Left forelimb (tissue), 1 donor: ENCODE measurements at regions not wholly inside any gene's neighbourhood (a gene's known extent, or its start where the extent isn't known, plus 50 kb on each side); places are given as distances from the start of the nearest gene placed in this dataset.
A peak's percentile ranks its signal among the peaks of the same experiment; 100 is the strongest.

ENCODE experiments used
- DNase-seq: peaks from one replicate; pipeline ENCODE4 v3.0.0-alpha.2; 2018; ENCODE audit warnings: low spot score

DNA sequence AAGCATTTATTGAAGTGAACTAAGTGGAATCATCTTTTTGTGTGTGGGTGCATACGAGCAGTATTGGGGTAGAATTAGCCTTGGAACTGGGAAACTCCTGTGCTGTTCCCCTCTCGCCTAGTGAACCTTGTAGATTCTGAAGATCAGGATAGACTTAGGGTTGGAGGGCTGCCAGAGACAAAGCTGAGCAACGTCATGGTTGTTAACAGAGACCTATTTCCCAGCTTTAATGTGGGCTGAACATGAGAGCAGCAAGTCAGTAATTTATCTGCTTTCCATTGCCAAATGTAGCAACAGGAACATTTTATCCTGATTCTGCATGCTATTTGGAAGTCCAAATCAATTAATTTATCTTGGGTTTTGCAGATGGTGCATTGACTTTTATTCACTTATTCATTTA, 246.6 kb downstream of the IL20RB start:
- no peak for DNase-seq

DNA sequence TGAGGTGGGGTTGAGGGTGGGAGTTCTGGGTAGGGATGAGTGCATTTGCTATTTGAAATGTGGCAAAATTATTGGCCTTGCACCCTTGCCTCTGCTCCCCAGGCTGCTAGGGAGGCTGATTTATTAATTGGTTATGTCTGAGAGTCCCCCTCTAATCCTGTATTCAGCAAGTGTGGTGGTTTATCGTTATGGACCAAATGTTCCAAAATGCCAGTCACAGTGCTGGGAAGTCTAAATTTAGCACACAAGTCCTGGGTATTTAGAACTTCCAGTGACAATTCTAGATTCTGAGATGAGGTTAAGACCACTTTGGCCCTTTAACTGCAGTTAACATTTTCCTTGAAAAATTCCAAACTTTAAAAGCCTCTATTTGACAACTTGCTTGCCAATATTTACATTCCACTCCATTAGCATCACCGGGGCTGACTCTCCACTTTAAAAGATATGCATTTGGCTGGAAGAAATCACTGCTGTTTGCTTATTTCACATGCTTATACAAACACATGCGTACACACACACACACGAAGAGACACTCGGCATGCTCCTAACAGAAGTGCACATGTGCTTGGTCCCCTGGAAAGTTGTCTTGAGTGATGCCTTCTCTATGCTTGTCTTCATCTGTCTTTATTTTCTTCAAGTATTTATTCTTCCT, 247.7 kb downstream of the IL20RB start:
- DNase-seq, result no peak

DNA sequence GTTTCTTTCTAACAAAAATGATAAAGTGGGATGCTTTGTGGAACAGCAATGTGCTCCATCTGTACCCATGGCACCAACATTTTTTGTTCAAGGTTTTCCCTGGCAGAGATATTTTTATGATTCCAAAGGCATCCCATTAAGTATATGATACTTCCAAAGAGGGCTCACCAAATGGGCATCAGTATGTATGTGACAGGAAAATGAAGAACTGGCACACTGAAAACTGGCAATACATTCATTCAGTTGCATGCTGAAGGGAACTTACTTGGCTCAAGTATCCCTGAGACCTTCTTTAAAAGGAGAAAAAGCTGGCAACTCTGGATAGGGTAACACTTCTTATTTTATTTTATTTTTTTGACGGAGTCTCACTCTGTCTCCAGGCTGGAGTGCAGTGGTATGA, 249.8 kb downstream of the IL20RB start:
- DNase-seq, result no peak

DNA sequence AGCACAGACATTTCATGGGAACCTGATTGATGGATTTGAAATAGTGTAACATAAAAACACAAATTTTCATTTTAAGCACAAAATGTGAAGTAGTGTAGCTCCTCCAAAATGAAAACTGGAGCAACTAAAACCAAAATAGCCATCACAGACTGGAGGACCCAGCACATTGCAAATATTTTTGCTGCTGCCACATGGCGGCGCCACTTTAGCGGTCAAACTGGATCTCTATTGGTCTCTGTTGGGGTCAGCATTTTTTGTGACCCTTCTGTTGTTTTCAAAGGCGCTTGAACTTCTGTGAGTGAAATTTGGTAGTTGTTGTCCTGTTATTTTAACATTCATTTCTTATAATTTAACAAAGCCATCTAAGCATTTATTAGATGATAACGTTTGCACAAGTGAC, 259.9 kb downstream of the IL20RB start:
- DNase-seq, result no peak

DNA sequence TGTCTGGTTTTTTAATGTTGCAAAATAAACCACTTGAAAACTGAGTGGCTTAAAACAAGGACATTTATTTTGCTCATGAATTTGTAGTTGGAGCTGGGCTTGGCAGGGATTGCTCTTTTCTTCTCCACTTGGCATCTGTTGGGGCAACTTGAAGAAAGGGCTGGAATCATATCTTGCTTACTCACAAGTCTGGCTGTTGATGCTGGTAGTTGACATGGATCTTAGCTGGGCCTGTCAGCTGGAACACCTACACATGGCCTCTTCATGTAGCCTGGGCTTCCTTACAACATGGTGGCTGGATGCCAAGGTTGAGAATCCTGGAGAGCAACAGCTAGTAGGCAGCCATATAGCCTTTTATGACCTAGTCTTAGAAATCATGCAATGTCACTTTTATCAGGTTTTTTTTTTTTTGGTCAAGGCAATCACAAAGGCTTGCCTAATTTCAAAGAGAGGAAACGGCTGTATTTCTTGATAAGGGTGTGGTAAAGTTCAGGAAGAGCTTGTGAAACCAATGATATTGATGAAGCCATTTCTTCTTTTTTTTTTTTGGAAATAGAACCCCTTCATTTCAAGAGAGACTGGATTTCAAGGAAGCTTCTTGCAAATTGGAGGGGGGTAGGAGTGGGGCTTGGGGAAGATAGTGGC, 262.1 kb downstream of the IL20RB start:
- DNase-seq, result no peak

DNA sequence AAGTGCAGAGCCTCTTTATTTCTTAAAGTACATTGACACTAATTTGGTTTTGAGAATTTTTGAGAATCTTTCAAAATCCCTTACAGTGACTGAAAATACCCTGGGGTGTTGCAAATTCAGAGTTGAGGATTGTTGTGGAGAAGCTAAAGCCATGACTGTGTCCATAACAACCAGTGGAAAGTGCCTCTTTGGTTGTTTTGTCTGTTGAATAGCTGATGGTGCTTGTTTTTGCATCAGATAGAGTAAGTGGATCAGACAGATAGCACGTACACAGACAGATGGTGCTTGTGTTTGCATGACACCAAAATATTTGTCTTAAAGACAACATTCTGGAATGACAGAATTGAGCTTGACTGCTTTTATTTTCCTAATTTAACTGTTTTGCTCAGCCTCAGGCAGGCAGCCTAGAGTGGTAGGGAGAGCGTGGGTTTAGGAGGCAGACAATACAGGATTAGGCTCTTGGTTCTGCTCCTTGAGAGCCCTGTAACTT, 265.0 kb downstream of the IL20RB start:
- DNase-seq, result no peak

DNA sequence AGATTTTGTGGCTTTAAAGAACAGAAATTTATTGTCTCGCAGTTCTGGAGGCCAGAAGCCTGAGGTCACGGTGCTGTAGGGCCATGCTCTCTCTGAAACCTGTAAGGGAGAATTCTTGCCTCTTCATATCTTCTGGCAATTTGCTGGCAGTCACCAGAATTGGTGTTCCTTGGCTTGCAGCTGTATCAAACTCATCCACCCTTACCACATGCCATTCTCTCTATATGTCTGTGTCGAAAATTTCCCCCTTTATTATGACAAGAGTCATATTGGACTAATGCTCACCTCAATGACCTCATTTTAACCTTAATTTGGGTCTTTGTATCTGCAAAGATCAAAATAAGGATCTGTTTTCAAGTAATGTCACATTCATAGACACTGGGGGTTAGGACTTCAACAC, 266.7 kb downstream of the IL20RB start:
- no peak for DNase-seq

DNA sequence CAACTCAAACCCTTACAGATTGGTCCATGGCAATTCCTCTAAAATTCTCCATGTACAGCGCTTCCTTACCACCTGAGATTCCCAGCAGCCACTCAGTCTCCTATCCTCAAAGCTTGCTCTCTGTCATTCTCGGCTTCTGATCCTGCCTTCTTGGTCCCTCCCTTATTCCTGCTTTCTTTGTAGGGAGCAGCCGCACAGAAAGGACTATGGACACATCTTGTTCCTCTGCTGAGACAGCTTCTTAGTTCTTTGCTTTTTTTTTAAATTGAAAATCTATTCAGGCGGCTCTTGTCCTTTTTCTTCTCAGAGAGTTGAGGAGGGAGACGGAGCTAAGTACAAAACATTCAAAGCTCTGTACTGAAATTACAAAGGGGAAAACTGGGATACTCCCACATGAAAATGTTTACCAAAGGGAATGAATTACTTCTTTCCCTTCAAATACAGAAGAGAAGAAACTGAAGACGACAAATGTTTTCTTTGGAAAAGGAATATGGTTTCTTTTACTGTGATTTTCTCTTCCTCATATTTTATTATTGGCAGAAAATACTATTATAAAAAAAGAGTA, 285.1 kb downstream of the IL20RB start:
- no peak for DNase-seq

DNA sequence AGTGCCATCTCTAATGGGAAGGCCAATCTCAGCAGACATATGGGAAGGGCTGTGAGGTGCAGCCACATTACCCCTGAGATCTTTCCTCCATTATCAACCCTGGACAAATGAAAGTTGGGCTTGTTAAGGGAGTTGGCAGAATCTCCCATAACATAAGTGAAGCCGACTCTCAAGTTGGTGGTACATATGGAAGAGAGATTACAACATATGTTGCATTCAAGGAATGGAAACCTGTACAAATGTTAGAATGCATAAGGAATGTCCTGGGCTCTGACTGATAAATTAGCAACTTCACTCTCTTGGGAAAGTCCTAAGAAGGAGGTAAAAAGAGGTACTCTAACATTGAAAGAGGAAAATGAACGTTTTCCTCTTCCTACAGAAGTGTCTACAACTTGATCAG, 288.7 kb downstream of the IL20RB start:
- DNase-seq, result no peak

DNA sequence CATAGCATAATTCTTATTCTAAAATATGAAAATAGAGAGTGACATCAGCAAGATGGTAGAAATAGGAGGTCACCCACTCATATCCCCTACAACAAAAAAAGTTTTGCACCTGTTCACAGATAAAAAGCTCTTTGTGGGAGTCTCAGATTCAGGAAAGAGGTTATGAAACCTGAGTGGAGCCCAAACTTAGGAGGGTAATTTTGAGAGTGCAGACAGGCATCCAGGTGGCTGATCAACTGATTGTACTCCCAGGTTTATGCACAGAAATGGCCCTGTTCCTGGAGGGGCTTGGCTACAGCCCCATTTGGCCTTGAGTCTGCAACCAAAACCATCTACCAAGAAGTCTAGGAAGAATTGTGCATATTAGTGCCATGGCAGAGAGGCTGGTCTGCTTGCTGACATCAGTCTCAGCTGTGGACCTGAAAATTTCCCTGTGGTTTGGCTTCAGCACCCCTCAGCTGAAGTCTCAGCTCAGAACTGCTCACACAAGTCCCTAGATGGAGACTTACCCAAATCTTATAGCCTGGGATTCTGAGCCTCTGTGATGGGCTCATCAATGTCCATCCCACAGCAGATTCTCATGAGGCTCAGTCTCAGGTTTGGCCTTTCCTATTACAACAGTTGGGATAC, 291.6 kb downstream of the IL20RB start:
- DNase-seq, result no peak

DNA sequence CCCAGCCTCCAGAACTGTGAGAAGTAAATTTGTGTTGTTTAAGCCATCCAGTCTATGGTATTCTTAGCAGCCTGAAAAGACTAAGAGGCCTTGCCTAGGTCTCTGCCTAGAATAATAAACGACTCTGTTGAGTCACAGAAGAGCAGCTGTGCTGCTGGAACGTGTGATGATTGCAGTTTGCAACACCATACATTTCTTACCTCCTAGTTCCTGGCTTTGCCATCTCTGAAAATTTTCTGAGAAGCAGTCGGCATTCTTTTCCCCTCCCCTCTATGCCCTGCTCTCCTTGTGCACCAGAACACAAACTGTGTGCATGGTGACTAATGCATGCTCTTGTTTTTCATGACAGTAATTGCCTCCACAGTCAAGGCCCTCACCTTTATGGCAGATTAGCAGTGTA, 301.3 kb downstream of the IL20RB start:
- DNase-seq, result no peak

DNA sequence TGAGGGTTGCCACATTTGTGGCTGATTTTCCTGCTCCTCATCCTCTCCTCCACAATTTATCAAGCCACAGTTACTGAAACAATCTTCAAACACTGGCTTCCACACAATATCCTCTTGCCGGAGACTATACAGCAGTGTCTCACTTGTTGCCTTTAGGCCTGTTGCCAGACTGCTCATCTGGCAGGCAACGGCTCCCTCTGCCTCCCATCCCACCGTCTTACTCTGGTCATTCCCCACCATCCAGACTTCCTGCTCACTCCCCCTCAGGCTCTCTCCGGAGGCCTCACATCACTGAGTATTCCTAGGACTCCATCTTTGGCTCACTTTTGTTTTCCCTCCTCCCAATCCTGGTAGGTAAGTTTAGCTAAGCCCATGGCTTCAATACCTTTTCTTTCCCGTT, 301.9 kb downstream of the IL20RB start:
- DNase-seq, result no peak

DNA sequence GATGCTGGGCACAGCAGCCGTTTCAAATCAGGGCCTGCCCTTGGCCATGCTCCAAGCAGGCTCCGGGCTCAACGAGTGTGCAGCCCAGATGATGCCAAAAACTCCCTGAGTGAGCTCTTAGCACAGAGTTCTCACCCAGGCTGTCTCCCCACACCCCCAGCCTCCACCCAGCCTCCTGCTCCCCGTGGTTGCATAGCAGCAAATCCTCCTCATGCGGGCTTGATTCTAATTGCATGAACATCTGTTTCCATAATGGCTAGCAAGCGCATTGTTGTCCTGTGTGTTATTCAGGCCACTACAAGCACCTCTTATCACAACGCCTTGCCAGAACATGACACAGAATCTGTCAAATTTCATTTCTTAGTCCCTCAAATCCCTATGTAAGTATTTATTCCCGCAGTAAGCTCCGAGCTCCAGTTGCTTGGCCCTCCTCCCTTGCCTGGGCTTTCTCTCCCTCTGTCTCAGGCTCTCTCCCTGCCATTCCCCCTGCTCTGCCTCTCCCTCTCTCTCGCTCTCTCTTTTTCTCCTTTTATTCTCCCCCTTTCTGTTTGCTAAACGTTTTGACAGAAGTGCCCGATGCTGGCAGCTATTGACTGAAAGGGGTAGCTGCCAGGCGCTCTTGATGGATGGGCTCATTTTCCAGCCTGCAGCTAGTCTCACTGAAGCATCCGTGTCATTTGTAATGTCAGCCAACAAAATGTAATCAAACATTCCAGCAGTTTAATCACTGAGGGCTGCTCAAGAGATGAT, 306.5 kb downstream of the IL20RB start:
- peak; percentile 68 for DNase-seq

DNA sequence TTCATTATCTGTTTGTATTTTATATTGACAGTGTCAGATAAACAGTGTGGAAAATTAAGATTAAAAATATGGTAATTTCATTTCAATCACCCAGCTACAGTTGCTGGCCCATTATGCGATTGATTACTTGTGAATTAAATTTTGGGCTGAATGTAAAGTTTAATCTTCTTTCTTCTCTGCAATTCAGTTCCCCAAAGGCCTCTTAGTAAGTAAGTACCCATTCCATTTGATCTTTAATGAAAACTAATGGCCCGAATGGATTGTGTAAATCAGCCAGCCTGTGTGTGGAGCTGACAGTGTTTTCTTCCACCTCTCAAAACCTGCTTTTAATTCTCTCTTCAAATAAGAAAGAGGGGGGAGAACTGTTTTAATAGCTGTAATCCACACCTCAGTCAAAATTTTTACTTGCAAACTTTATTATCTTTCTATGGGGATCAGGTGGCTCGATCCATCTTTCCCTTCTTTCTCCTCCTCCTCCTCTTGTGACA, 307.1 kb downstream of the IL20RB start:
- DNase-seq, result no peak

DNA sequence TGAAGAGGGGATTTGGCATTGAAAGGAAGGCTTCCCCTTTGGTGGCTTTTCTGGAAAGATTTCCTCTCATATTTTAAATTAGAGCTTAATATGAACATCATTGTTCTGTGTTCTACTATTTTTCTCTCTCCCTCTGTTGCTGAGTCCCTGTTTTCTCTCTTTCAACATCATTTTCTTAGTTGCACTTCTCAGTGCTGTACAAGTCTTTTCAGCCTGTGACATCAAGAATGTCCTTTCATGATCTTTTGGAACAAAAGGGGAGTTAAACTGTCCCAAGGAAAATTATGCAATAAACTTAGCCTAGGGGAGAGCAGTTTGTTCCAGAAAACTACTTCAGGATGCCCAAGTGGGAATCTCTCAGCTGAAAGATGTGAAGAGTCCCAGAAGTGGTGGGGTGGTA, 325.1 kb downstream of the IL20RB start:
- DNase-seq, result no peak

DNA sequence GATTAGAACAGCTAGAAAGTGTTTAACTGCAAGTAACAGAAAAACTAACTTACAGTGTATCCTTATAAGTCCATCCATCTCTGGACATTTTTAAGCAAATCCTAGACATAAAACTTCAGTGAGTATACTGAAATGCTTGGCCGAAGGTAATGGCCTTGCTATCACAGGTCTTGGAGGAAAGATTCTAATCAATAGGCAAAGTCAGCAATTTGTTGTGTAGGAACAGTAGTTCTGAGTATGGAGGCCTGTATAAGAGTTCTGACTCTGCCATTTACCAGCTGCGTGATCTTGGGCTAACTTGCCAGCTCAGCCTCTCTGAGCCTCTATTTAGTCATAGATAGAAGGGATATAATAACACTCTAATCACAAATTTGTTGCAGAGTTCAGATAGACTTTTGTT, 328.1 kb downstream of the IL20RB start:
- DNase-seq, result no peak

DNA sequence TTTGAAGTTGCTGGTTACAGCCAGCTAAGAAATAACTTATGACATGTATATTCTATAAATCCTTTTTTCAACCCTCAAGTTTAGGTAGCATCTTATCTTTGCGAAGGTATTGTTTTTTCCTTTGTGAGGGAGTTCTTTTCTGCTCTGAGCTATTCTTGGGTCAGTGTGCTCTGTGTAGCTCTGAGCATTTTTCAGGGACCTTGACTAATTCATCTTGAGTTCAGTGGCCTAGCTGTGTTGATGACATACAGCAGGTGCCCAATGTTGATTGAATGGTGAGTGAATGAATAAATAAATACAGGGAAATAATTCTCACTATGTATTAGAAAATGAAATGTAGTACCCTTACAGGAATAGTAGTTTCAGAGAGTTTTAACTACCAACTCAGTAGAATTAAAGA, 335.3 kb downstream of the IL20RB start:
- DNase-seq, result no peak

DNA sequence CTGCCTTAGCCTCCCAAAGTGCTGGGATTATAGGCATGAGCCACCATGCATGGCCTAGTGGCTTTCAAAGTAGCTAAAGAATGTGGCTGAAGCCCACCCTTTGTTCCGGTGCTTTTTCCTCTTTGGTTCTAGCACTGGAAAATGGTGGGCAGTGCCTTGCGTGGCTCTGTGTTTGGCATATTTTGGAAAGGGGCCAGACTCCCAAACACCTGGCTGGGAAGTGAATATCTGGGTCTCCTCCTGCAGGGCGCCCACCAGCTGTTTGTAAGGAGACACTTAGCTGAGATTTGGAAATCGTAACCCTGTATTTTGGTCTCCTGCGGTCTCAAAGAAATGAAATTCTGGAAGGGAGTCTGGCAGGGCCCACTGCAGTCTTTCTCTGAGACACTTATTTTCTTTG, 336.4 kb downstream of the IL20RB start:
- no peak for DNase-seq

DNA sequence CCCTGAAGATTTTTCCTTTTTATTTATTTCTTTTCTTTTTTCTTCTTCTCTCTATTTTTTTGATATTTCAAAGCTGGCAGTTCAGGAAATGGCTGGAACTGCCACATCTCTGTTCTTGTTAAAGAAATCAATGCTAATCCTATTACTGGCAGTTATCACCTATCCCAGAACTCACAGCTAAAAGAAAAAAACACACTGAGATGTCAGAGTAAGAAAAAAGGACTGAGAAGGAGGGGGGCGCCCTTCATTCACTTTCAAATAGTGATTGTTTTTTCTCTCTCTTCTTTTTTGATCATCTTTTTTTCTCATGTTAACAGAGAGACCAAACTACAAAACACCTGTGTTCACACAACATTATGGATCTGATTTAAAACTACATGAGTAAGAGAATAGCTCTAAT, 337.1 kb downstream of the IL20RB start:
- DNase-seq, result no peak

DNA sequence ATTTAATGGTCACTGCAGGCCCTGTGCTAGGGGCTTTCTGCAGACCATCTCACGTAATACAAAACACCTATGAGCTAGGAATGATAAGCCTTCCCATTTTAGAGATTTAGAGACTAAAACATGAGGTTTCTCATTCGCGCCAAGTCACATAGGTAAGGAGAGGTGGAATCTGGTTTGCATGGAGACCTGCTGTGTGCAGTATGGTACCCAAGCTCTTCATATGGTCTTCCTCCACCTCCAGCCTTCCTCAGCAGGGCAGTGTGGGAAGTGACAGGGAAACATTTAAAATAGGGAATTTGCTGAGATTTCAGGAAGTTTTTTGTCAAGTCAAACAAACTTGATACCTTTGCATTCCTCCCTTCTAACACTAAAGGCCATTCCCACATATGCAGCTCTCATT, 337.6 kb downstream of the IL20RB start:
- DNase-seq, result no peak

DNA sequence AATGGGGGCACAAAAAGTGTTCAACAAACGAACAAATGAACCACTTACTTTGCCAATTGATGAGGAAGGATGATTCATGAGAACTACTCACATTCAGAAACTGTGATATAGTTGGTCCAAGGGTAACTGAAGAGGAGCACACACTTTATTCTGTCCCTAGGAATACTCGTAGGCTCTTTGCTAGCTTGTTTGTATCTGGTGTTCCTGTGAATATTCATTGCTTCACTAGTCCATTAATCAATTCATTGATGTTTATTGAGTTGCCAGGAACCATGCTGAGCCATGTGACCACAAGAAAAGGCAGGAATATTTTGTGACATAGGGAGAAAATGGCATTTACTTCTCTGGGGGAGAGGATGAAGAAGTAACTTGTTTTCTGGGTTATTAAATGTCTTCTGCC, 338.3 kb downstream of the IL20RB start:
- no peak for DNase-seq

DNA sequence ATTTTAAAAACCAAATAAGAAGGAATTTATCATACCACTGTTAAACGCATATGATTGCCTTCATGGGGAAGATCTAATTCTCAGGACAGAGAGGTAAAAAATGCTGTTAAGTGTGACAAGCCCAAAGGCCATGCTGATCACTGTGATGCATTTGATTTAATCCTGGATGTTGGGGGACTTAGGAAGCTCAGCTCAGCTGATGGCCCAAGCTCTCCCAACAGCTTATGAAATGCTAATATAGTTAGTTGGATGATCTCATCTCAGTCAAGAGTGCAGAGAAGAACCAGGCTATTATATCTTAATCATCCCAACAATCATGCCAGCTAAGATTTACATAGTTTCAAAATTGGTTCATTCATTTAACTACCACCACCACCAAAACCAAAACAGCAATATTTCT, 340.0 kb downstream of the IL20RB start:
- no peak for DNase-seq
